Vagina (tissue), 2 donors: ENCODE measurements at regions not wholly inside any gene's neighbourhood (a gene's known extent, or its start where the extent isn't known, plus 50 kb on each side); places are given as distances from the start of the nearest gene placed in this dataset.

Source experiments
- DNase-seq, 2 donors: peaks; one replicate each; pipeline ENCODE4 v3.0.0-alpha.2; 2017; ENCODE audit errors: extremely low spot score in 2 of 2
- H3K27ac ChIP-seq: fragments of 200-600 bp; sonication (generic); one replicate; pipeline ENCODE4 v1.5.1; 2019
- H3K27me3 ChIP-seq: fragments of 200-600 bp; sonication (generic); one replicate; pipeline ENCODE4 v1.5.1; 2019
- H3K36me3 ChIP-seq, 2 donors: fragments of 200-600 bp; sonication (generic); one replicate each; pipeline ENCODE4 v1.5.1; 2017 to 2019
- H3K4me1 ChIP-seq: fragments of 200-600 bp; sonication (generic); one replicate; pipeline ENCODE4 v1.5.1; 2019
- H3K4me3 ChIP-seq, 2 donors: fragments of 200-600 bp; sonication (generic); 1 replicate in 1 of 2; 2 replicates in 1 of 2; pipeline ENCODE4 v1.5.1; 2016 to 2019
- H3K9me3 ChIP-seq: fragments of 200-600 bp; sonication (generic); one replicate; pipeline ENCODE4 v1.5.1; 2019
- POLR2A ChIP-seq, 2 donors: fragments of 450-650 bp; IDR thresholded peaks; one replicate each; pipeline ENCODE4 v1.6.1; 2017; ENCODE audit warnings: antibody characterized with exemption in 2 of 2, mild to moderate bottlenecking in 2 of 2, moderate library complexity in 2 of 2
- POLR2AphosphoS5 ChIP-seq, 2 donors: sonication (generic); formaldehyde crosslinking; IDR thresholded peaks; one replicate each; pipeline ENCODE4 v1.9.0; 2017; ENCODE audit warnings: antibody characterized with exemption in 2 of 2, mild to moderate bottlenecking in 2 of 2, low read depth in 1 of 2; ENCODE audit not compliant: insufficient read depth in 1 of 2
- intact Hi-C: fragments of 100-400 bp; cut with DNase I; formaldehyde crosslinking; loops from one replicate; pipeline ENCODE4 v1.15.1; 2023
- TF ChIP-seq, protein P1 (sequence below), 3 experiments: fragments of 450-650 bp in 2 of 3; fragments of 200-600 bp in 1 of 3; sonication (generic) in 1 of 3; IDR thresholded peaks; one replicate each; pipeline ENCODE4 v1.5.1; 2017 to 2019; ENCODE audit warnings: antibody characterized with exemption in 3 of 3, mild to moderate bottlenecking in 2 of 3, moderate library complexity in 2 of 3

GRCh38 chr13:80447747-80448146, 106.8 kb upstream of the SPRY2 start:
- Histone ChIP-seq H3K9me3 (no peaks in the 10 kb centered on the region), H3K4me3 (no peak overlapping the region), H3K27ac (no peak overlapping the region), H3K36me3 (no peaks in the 10 kb centered on the region), H3K4me1 (no peaks in the 10 kb centered on the region), H3K27me3 (no peaks in the 10 kb centered on the region)
- TF ChIP-seq POLR2A (IDR thresholded peaks at IDR 0.05) (no peak), POLR2AphosphoS5 (IDR thresholded peaks at IDR 0.05; ENCODE audit: insufficient read depth in 1 of 2, low read depth in 1 of 2) (no peak)
- TF ChIP-seq, protein P1, sequence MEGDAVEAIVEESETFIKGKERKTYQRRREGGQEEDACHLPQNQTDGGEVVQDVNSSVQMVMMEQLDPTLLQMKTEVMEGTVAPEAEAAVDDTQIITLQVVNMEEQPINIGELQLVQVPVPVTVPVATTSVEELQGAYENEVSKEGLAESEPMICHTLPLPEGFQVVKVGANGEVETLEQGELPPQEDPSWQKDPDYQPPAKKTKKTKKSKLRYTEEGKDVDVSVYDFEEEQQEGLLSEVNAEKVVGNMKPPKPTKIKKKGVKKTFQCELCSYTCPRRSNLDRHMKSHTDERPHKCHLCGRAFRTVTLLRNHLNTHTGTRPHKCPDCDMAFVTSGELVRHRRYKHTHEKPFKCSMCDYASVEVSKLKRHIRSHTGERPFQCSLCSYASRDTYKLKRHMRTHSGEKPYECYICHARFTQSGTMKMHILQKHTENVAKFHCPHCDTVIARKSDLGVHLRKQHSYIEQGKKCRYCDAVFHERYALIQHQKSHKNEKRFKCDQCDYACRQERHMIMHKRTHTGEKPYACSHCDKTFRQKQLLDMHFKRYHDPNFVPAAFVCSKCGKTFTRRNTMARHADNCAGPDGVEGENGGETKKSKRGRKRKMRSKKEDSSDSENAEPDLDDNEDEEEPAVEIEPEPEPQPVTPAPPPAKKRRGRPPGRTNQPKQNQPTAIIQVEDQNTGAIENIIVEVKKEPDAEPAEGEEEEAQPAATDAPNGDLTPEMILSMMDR (IDR thresholded peaks at IDR 0.05), result no peak
- DNase-seq, result no peak
- intact Hi-C loops, result no loop called here

DNA sequence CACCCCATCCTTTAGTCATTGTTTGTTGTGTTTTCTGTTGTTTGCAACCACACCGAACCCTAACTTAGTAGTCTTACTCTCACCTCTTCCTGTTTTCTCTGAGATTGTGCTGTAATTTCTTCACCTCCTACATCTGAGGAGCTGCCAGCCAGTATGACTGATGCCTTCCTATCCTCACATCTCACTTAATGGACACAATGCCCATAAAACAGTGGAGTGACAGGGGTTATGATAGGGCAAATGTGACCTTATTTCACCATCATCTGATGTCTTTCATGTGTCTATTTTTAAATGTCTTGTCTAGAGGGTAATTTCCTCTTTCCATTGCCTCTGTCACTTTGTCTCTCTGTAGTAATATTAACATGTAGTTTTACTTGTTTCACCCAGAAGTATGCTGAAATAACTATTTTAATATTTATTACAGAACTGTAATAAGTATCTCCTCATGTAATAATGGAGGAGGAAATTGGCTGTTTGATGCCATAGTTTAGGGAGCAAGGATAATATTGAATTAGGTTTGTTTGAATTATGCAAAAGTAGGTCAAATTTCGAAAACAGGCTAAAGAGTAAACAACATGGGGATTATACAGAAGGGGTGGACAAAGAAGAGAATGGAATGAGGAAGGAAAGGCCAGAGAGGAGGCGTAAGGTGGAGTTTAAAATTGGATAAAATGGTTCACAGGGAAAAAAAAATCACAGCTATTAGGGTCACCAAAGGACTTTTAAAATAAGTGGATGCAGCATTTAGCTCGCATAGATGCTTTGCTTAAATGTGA, 103.5 kb upstream of the SPRY2 start:
- no peak for TF ChIP-seq POLR2A (IDR thresholded peaks at IDR 0.05)
- TF ChIP-seq POLR2AphosphoS5 (IDR thresholded peaks at IDR 0.05; ENCODE audit: insufficient read depth in 1 of 2, low read depth in 1 of 2), result no peak
- TF ChIP-seq, protein P1 (IDR thresholded peaks at IDR 0.05), result no peak
- DNase-seq, result no peak
- Histone ChIP-seq H3K27ac (no peak overlapping the region), H3K27me3 (no peaks in the 10 kb centered on the region), H3K9me3 (no peaks in the 10 kb centered on the region), H3K4me1 (no peaks in the 10 kb centered on the region), H3K36me3 (no peaks in the 10 kb centered on the region), H3K4me3 (no peak overlapping the region)
- intact Hi-C loops, result no loop called here

DNA sequence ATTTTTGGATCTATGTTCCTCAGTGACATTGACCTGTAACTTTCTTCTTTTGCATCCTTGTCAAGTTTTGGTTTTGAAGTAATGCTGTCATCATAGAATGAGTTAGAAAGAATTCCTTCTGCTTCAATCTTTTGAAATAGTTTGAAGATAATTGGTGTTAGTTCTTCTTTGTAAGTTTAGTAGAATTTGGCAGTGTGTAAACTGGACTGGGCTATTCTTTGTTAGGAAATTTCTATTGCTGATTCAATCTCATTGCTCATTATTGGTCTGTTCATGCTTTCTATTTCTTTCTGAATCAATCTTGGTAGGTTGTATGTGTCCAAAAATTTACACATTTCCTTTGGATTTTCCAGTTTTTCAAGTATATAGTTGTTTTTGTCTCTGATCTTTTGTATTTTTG, 101.7 kb upstream of the SPRY2 start:
- no peak for TF ChIP-seq POLR2AphosphoS5 (IDR thresholded peaks at IDR 0.05; ENCODE audit: insufficient read depth in 1 of 2, low read depth in 1 of 2)
- TF ChIP-seq, protein P1 (IDR thresholded peaks at IDR 0.05), result no peak
- no peak for TF ChIP-seq POLR2A (IDR thresholded peaks at IDR 0.05)

DNA sequence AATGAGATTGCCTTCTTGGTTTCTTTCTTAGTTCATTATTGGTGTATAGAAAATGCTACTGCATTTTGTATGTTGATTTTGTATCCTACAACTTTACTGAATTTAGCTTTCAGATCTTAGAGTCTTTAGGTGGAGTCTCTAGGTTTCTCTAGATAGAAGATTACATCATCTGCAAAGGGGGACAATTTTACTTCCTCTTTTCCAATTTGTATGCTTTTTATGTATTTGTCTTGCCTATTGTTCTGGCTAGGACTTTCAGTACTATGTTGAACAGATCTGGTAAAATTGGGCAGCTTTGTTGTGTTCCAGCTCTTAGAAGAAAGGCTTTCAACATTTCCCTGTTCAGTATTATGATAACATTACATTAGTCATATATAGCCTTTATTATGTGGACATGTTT, 101.0 kb upstream of the SPRY2 start:
- TF ChIP-seq POLR2A (IDR thresholded peaks at IDR 0.05) (no peak), POLR2AphosphoS5 (IDR thresholded peaks at IDR 0.05; ENCODE audit: insufficient read depth in 1 of 2, low read depth in 1 of 2) (no peak)
- TF ChIP-seq, protein P1 (IDR thresholded peaks at IDR 0.05), result no peak
- H3K27ac ChIP-seq, result no peak overlapping the region
- DNase-seq, result no peak
- no peaks in the 10 kb centered on the region for H3K36me3 ChIP-seq
- intact Hi-C loops, result no loop called here
- no peak overlapping the region for H3K4me3 ChIP-seq
- peaks cover 10% of the 10 kb centered on the region for H3K4me1 ChIP-seq
- H3K9me3 ChIP-seq, result no peaks in the 10 kb centered on the region
- H3K27me3 ChIP-seq, result no peaks in the 10 kb centered on the region

More for the DNA sequence above, 101.7 kb upstream of the SPRY2 start:
- Histone ChIP-seq H3K4me1 (peaks cover 3% of the 10 kb centered on the region), H3K36me3 (no peaks in the 10 kb centered on the region), H3K9me3 (no peaks in the 10 kb centered on the region), H3K27ac (no peak overlapping the region), H3K27me3 (no peaks in the 10 kb centered on the region), H3K4me3 (no peak overlapping the region)
- intact Hi-C loops, result no loop called here
- no peak for DNase-seq

DNA sequence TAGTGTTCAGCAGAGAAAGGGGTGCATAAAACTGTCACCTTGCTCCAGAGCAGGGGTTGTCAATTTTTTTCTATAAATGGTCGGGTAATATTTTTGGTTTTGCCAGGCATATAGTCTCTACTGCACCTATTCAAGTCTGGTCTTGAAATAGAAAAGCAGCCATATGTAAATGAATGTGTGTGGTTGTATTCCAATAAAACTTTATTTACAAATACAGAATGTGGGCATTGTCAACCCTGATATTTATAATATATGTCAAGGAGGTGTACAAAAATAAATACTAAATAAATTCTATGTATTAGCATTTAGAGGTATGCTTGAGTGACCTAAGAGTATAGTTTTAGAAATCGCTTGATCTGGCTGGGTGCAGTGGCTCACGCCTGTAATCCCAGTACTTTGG, 97.6 kb upstream of the SPRY2 start:
- H3K4me1 ChIP-seq, result peaks cover 14% of the 10 kb centered on the region
- no peak overlapping the region for H3K27ac ChIP-seq
- H3K27me3 ChIP-seq, result no peaks in the 10 kb centered on the region
- no peaks in the 10 kb centered on the region for H3K36me3 ChIP-seq
- H3K4me3 ChIP-seq, result no peak overlapping the region
- intact Hi-C loops, result no loop called here
- TF ChIP-seq POLR2AphosphoS5 (IDR thresholded peaks at IDR 0.05; ENCODE audit: insufficient read depth in 1 of 2, low read depth in 1 of 2), result no peak
- TF ChIP-seq, protein P1 (IDR thresholded peaks at IDR 0.05), result no peak
- TF ChIP-seq POLR2A (IDR thresholded peaks at IDR 0.05), result no peak
- no peaks in the 10 kb centered on the region for H3K9me3 ChIP-seq
- DNase-seq, result no peak
